ENCODE measurements at regions not wholly inside any gene's neighbourhood (a gene's known extent, or its start where the extent isn't known, plus 50 kb on each side); places are given as distances from the start of the nearest gene placed in this dataset.

DNA sequence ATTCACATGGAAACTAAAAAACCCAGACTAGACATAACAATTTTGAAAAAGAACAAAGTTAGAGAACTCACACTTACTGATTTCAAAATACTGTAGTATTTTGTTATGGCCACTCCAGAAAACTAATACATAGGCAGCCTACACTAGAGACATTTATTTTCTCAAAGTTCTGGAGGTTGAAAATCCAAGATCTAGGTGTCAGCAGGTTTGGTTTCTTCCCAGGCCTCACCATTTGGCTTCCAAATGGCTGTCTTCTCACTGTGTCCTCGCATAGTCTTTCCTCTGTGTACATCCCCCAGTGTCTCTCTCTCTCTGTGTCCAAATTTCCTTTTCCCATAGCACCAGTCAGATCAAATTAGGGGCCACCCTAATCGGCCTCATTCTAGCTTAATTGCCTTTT, 95.0 kb downstream of the NR4A2 start:
- TF ChIP-seq CTCF (conservative IDR thresholded peaks at IDR 0.05; ENCODE audit: low read length) (no peak), EZH2phosphoT487 (IDR thresholded peaks at IDR 0.05; ENCODE audit: borderline replicate concordance, low read depth, low read length) (no peak)
